Neural progenitor cell (in vitro differentiated cells): ENCODE measurements at regions not wholly inside any gene's neighbourhood (a gene's known extent, or its start where the extent isn't known, plus 50 kb on each side); places are given as distances from the start of the nearest gene placed in this dataset.

Source experiments
- DNase-seq: peaks from one replicate; pipeline ENCODE4 v3.0.0-alpha.2; 2016; ENCODE audit warnings: low spot score
- H2AFZ ChIP-seq: fragments of 200-600 bp; sonication (generic); replicated peaks from 2 replicates; pipeline ENCODE4 v1.6.1; 2016; ENCODE audit warnings: antibody characterized with exemption
- H3F3A ChIP-seq: fragments of 200-600 bp; sonication (generic); 2 replicates; pipeline ENCODE4 v1.6.1; 2016; ENCODE audit warnings: antibody characterized with exemption, low read depth
- H3K27ac ChIP-seq: fragments of 200-600 bp; sonication (generic); 2 replicates; pipeline ENCODE4 v1.5.1; 2016; ENCODE audit warnings: mild to moderate bottlenecking
- H3K27me3 ChIP-seq: fragments of 200-600 bp; sonication (generic); 2 replicates; pipeline ENCODE4 v1.6.1; 2016; ENCODE audit warnings: mild to moderate bottlenecking, moderate library complexity
- H3K36me3 ChIP-seq: fragments of 200-600 bp; sonication (generic); 2 replicates; pipeline ENCODE4 v1.5.1; 2016
- H3K4me1 ChIP-seq: fragments of 200-600 bp; sonication (generic); 2 replicates; pipeline ENCODE4 v1.6.1; 2016; ENCODE audit warnings: mixed run types
- H3K4me2 ChIP-seq: fragments of 200-600 bp; sonication (generic); 2 replicates; pipeline ENCODE4 v1.6.1; 2016
- H3K4me3 ChIP-seq: fragments of 200-600 bp; sonication (generic); 2 replicates; pipeline ENCODE4 v1.5.1; 2016
- H3K79me2 ChIP-seq: fragments of 200-600 bp; sonication (generic); 2 replicates; pipeline ENCODE4 v1.6.1; 2016; ENCODE audit warnings: low read depth
- H3K9ac ChIP-seq: fragments of 200-600 bp; sonication (generic); 2 replicates; pipeline ENCODE4 v1.6.1; 2016
- H3K9me3 ChIP-seq: fragments of 200-600 bp; sonication (generic); 2 replicates; pipeline ENCODE4 v1.5.1; 2016; ENCODE audit warnings: low read depth
- H4K20me1 ChIP-seq: fragments of 200-600 bp; sonication (generic); 2 replicates; pipeline ENCODE4 v1.6.1; 2016; ENCODE audit warnings: low read depth
- H3K27ac Mint-ChIP-seq: 3 replicates; pipeline ENCODE4 v1.8.0; 2021; ENCODE audit warnings: mixed read lengths
- H3K27me3 Mint-ChIP-seq: 2 replicates; pipeline ENCODE4 v1.8.0; 2022; ENCODE audit warnings: low read depth, mild to moderate bottlenecking, inconsistent platforms, moderate library complexity, mixed read lengths; ENCODE audit not compliant: insufficient read depth
- H3K36me3 Mint-ChIP-seq: 3 replicates; pipeline ENCODE4 v1.8.0; 2021; ENCODE audit warnings: mixed read lengths
- H3K4me1 Mint-ChIP-seq: 3 replicates; pipeline ENCODE4 v1.8.0; 2021; ENCODE audit warnings: mixed read lengths
- H3K4me3 Mint-ChIP-seq: 3 replicates; pipeline ENCODE4 v1.8.0; 2021; ENCODE audit warnings: mild to moderate bottlenecking, moderate library complexity, mixed read lengths
- H3K9me3 Mint-ChIP-seq: 3 replicates; pipeline ENCODE4 v1.8.0; 2020; ENCODE audit warnings: mixed read lengths
- EZH2 ChIP-seq: fragments of 200-600 bp; sonication (generic); IDR thresholded peaks from 2 replicates; pipeline ENCODE4 v1.6.1; 2017; ENCODE audit warnings: antibody characterized with exemption, mild to moderate bottlenecking, moderate library complexity
- EZH2phosphoT487 ChIP-seq: fragments of 200-600 bp; sonication (generic); IDR thresholded peaks from 2 replicates; pipeline ENCODE4 v1.6.1; 2017; ENCODE audit warnings: antibody characterized with exemption
- TF ChIP-seq, protein P1 (sequence below): fragments of 200-600 bp; sonication (generic); IDR thresholded peaks from 2 replicates; pipeline ENCODE4 v1.5.1; 2017; ENCODE audit warnings: antibody characterized with exemption, mild to moderate bottlenecking

GRCh38 chr4:28918871-28919270, 1801.3 kb upstream of the PCDH7 start:
- Mint-ChIP-seq H3K36me3 (no peaks in the 10 kb centered on the region), H3K27ac (no peak overlapping the region), H3K9me3 (peaks cover 2% of the 10 kb centered on the region), H3K4me1 (no peaks in the 10 kb centered on the region), H3K4me3 (no peak overlapping the region), H3K27me3 (no peaks in the 10 kb centered on the region)
- Histone ChIP-seq H3K4me1 (peaks cover 12% of the 10 kb centered on the region), H3K79me2 (no peaks in the 10 kb centered on the region), H3K4me2 (no peak overlapping the region), H2AFZ (peak overlapping the region; percentile 26), H4K20me1 (no peaks in the 10 kb centered on the region), H3K27me3 (no peaks in the 10 kb centered on the region), H3K9me3 (no peaks in the 10 kb centered on the region), H3K9ac (no peak overlapping the region), H3F3A (no peaks in the 10 kb centered on the region), H3K36me3 (no peaks in the 10 kb centered on the region), H3K27ac (peak overlapping the region; percentile 21), H3K4me3 (no peak overlapping the region)
- DNase-seq, result no peak
- no peak for TF ChIP-seq EZH2phosphoT487
- TF ChIP-seq EZH2, result no peak
- TF ChIP-seq, protein P1, sequence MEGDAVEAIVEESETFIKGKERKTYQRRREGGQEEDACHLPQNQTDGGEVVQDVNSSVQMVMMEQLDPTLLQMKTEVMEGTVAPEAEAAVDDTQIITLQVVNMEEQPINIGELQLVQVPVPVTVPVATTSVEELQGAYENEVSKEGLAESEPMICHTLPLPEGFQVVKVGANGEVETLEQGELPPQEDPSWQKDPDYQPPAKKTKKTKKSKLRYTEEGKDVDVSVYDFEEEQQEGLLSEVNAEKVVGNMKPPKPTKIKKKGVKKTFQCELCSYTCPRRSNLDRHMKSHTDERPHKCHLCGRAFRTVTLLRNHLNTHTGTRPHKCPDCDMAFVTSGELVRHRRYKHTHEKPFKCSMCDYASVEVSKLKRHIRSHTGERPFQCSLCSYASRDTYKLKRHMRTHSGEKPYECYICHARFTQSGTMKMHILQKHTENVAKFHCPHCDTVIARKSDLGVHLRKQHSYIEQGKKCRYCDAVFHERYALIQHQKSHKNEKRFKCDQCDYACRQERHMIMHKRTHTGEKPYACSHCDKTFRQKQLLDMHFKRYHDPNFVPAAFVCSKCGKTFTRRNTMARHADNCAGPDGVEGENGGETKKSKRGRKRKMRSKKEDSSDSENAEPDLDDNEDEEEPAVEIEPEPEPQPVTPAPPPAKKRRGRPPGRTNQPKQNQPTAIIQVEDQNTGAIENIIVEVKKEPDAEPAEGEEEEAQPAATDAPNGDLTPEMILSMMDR, result no peak

DNA sequence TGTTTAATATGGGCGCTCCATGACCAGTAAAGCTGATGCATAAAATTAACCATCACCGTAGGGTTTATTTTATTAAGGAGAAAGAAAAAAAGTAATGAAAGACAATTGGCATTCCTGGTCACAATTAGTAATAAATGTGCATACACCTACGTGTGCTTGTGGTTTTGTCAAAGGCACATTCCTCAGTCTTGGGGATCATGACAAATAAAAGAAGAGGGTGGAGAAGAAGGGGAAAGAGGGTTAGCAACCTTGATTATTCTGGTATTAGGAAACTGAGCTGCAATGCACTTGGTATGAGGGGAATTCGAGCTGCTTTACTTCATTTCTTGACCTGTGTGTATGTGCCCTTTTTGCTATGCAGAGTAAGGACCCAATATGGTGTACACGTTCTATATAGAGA, 1798.3 kb upstream of the PCDH7 start:
- no peak overlapping the region for H3K27ac ChIP-seq
- peaks cover 2% of the 10 kb centered on the region for H3K27me3 Mint-ChIP-seq
- no peaks in the 10 kb centered on the region for H3F3A ChIP-seq
- no peaks in the 10 kb centered on the region for H3K4me1 Mint-ChIP-seq
- H3K9me3 Mint-ChIP-seq, result no peaks in the 10 kb centered on the region
- H3K79me2 ChIP-seq, result no peaks in the 10 kb centered on the region
- no peak overlapping the region for H3K4me2 ChIP-seq
- no peak overlapping the region for H3K27ac Mint-ChIP-seq
- no peak overlapping the region for H3K4me3 Mint-ChIP-seq
- DNase-seq, result no peak
- H3K4me1 ChIP-seq, result peaks cover 12% of the 10 kb centered on the region
- H3K9ac ChIP-seq, result no peak overlapping the region
- TF ChIP-seq EZH2, result no peak
- no peak for TF ChIP-seq EZH2phosphoT487
- TF ChIP-seq, protein P1, result no peak
- no peak overlapping the region for H2AFZ ChIP-seq
- H3K36me3 Mint-ChIP-seq, result no peaks in the 10 kb centered on the region
- no peak overlapping the region for H3K4me3 ChIP-seq
- H4K20me1 ChIP-seq, result no peaks in the 10 kb centered on the region
- H3K9me3 ChIP-seq, result no peaks in the 10 kb centered on the region
- H3K36me3 ChIP-seq, result no peaks in the 10 kb centered on the region
- H3K27me3 ChIP-seq, result no peaks in the 10 kb centered on the region

GRCh38 chr4:28926156-28926555, 1794.0 kb upstream of the PCDH7 start:
- H3K27ac Mint-ChIP-seq, result no peak overlapping the region
- DNase-seq, result no peak
- Histone ChIP-seq H3K4me1 (no peaks in the 10 kb centered on the region), H3K27me3 (no peaks in the 10 kb centered on the region), H3K9me3 (no peaks in the 10 kb centered on the region), H3K36me3 (no peaks in the 10 kb centered on the region), H2AFZ (no peak overlapping the region), H3F3A (no peaks in the 10 kb centered on the region), H3K27ac (no peak overlapping the region), H3K4me2 (no peak overlapping the region), H4K20me1 (no peaks in the 10 kb centered on the region), H3K79me2 (no peaks in the 10 kb centered on the region), H3K4me3 (no peak overlapping the region), H3K9ac (no peak overlapping the region)
- no peak overlapping the region for H3K4me3 Mint-ChIP-seq
- H3K4me1 Mint-ChIP-seq, result peaks cover 6% of the 10 kb centered on the region
- no peaks in the 10 kb centered on the region for H3K36me3 Mint-ChIP-seq
- no peaks in the 10 kb centered on the region for H3K9me3 Mint-ChIP-seq
- TF ChIP-seq EZH2phosphoT487 (no peak), EZH2 (no peak)
- TF ChIP-seq, protein P1, result no peak
- H3K27me3 Mint-ChIP-seq, result peaks cover 3% of the 10 kb centered on the region

DNA sequence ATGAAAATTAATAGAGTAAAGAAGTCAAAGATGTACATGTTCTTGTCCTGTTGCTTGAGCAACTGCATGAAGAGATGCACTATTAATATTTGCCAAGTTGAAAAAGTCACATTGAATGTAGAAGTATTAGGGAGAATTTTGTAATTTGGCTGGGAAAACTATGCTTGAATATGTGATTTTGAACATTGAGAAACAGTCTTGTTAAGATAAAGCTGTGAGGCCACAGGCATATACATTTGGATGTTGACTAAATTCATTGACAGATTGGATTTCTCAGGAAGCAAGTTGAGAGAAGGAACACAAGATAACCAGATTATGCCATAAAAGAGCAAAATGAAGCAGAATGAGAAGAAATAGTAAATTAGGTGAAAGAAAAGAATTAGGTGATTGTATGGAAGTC, 1777.5 kb upstream of the PCDH7 start:
- no peak overlapping the region for H3K4me3 ChIP-seq
- H4K20me1 ChIP-seq, result no peaks in the 10 kb centered on the region
- no peaks in the 10 kb centered on the region for H3K9me3 Mint-ChIP-seq

More for the DNA sequence above, 1777.5 kb upstream of the PCDH7 start:
- Histone ChIP-seq H3K36me3 (no peaks in the 10 kb centered on the region), H3K27me3 (no peaks in the 10 kb centered on the region), H3K4me2 (no peak overlapping the region), H3K9me3 (no peaks in the 10 kb centered on the region), H3K4me1 (no peaks in the 10 kb centered on the region), H2AFZ (no peak overlapping the region), H3K79me2 (no peaks in the 10 kb centered on the region), H3K27ac (no peak overlapping the region), H3F3A (no peaks in the 10 kb centered on the region), H3K9ac (no peak overlapping the region)
- no peak overlapping the region for H3K4me3 Mint-ChIP-seq
- DNase-seq, result no peak
- no peaks in the 10 kb centered on the region for H3K27me3 Mint-ChIP-seq
- no peak for TF ChIP-seq EZH2
- TF ChIP-seq, protein P1, result no peak
- no peak for TF ChIP-seq EZH2phosphoT487
- H3K4me1 Mint-ChIP-seq, result no peaks in the 10 kb centered on the region
- no peak overlapping the region for H3K27ac Mint-ChIP-seq
- H3K36me3 Mint-ChIP-seq, result no peaks in the 10 kb centered on the region
